ENCODE measurements at regions not wholly inside any gene's neighbourhood (a gene's known extent, or its start where the extent isn't known, plus 50 kb on each side); places are given as distances from the start of the nearest gene placed in this dataset.

DNA sequence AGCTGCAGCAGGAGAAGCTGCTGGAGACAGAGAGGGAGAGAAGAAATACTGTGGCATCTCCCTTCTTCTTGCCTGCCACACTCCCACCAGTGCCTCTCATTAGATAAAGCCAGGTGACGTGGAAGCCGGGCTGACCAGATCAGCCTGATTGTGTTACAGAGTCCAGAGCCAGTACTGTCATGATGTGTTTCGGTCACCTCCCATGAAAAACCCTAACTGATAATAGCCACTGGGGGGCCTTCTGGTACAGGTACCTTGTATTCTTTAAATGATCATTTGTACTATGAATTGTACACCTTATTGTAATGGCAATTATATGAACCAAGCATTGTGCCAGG lies 125.8 kb upstream of the TMEM108 start:
- TF ChIP-seq EZH2phosphoT487 (IDR thresholded peaks at IDR 0.05; ENCODE audit: insufficient read depth, low read depth) (no peak), EZH2 (IDR thresholded peaks at IDR 0.05; ENCODE audit: insufficient read depth, poor library complexity, severe bottlenecking) (no peak)
